Astrocyte (in vitro differentiated cells and primary cell): ENCODE measurements at regions not wholly inside any gene's neighbourhood (a gene's known extent, or its start where the extent isn't known, plus 50 kb on each side); places are given as distances from the start of the nearest gene placed in this dataset.
A peak's percentile ranks its signal among the peaks of the same experiment; 100 is the strongest.

ENCODE experiments used
- DNase-seq: peaks from one replicate; pipeline ENCODE4 v3.0.0-alpha.2; 2010; ENCODE audit warnings: low read depth
- FAIRE-seq: peaks from 2 replicates; lab custom pipeline; 2011; peaks lifted over from hg19 to GRCh38; lab: Jason Lieb, UNC
- H2AFZ ChIP-seq: 2 replicates; pipeline ENCODE4 v1.6.0; 2012; ENCODE audit warnings: low read depth, low read length, inconsistent platforms
- H3K27ac ChIP-seq: 2 replicates; pipeline ENCODE4 v1.5.1; 2011; ENCODE audit warnings: low read depth, low read length, inconsistent platforms
- H3K27me3 ChIP-seq: 2 replicates; pipeline ENCODE4 v1.6.0; 2011; ENCODE audit warnings: low read length, inconsistent platforms; ENCODE audit not compliant: insufficient read depth
- H3K36me3 ChIP-seq: 2 replicates; pipeline ENCODE4 v1.5.1; 2011; ENCODE audit warnings: low read length, inconsistent platforms; ENCODE audit not compliant: insufficient read depth
- H3K4me1 ChIP-seq: 2 replicates; pipeline ENCODE4 v1.5.1; 2011; ENCODE audit warnings: low read length, inconsistent platforms; ENCODE audit not compliant: insufficient read depth
- H3K4me2 ChIP-seq: 2 replicates; pipeline ENCODE4 v1.6.0; 2012; ENCODE audit warnings: low read length, inconsistent platforms
- H3K4me3 ChIP-seq: 2 replicates; pipeline ENCODE4 v1.5.1; 2011; ENCODE audit warnings: low read depth, mild to moderate bottlenecking, low read length, inconsistent platforms; ENCODE audit not compliant: insufficient read depth
- H3K79me2 ChIP-seq: 2 replicates; pipeline ENCODE4 v1.6.0; 2012; ENCODE audit warnings: mild to moderate bottlenecking, low read length, inconsistent platforms; ENCODE audit not compliant: insufficient read depth
- H3K9ac ChIP-seq: 2 replicates; pipeline ENCODE4 v1.6.0; 2012; ENCODE audit warnings: mild to moderate bottlenecking, low read length, inconsistent platforms
- H3K9me3 ChIP-seq: 2 replicates; pipeline ENCODE4 v1.5.1; 2012; ENCODE audit warnings: low read depth, mild to moderate bottlenecking, low read length, inconsistent platforms; ENCODE audit not compliant: insufficient read depth
- H4K20me1 ChIP-seq: 2 replicates; pipeline ENCODE4 v1.6.0; 2012; ENCODE audit warnings: low read length, inconsistent platforms; ENCODE audit not compliant: insufficient read depth
- H3K27ac Mint-ChIP-seq: one replicate; pipeline ENCODE4 v1.8.0; 2021; ENCODE audit warnings: mild to moderate bottlenecking, mixed read lengths; ENCODE audit not compliant: unreplicated experiment
- H3K27me3 Mint-ChIP-seq: one replicate; pipeline ENCODE4 v1.8.0; 2021; ENCODE audit warnings: low read depth, mixed read lengths; ENCODE audit not compliant: unreplicated experiment
- H3K36me3 Mint-ChIP-seq: one replicate; pipeline ENCODE4 v1.8.0; 2021; ENCODE audit warnings: low read depth, mixed read lengths; ENCODE audit not compliant: unreplicated experiment
- H3K4me1 Mint-ChIP-seq: one replicate; pipeline ENCODE4 v1.8.0; 2021; ENCODE audit warnings: low read depth, mixed read lengths; ENCODE audit not compliant: unreplicated experiment
- H3K4me3 Mint-ChIP-seq: one replicate; pipeline ENCODE4 v1.8.0; 2021; ENCODE audit warnings: mild to moderate bottlenecking, moderate library complexity, mixed read lengths; ENCODE audit not compliant: unreplicated experiment
- H3K9me3 Mint-ChIP-seq: one replicate; pipeline ENCODE4 v1.8.0; 2021; ENCODE audit warnings: mild to moderate bottlenecking, mixed read lengths; ENCODE audit not compliant: unreplicated experiment
- EZH2 ChIP-seq: IDR thresholded peaks from 2 replicates; pipeline ENCODE4 v1.6.1; 2012; ENCODE audit warnings: mild to moderate bottlenecking, low read length, inconsistent platforms; ENCODE audit not compliant: insufficient read depth
- TF ChIP-seq, protein P1 (sequence below): IDR thresholded peaks from 2 replicates; pipeline ENCODE4 v1.5.1; 2011; ENCODE audit warnings: low read depth, mild to moderate bottlenecking, inconsistent platforms, low read length, moderate library complexity; ENCODE audit not compliant: insufficient read depth

DNA sequence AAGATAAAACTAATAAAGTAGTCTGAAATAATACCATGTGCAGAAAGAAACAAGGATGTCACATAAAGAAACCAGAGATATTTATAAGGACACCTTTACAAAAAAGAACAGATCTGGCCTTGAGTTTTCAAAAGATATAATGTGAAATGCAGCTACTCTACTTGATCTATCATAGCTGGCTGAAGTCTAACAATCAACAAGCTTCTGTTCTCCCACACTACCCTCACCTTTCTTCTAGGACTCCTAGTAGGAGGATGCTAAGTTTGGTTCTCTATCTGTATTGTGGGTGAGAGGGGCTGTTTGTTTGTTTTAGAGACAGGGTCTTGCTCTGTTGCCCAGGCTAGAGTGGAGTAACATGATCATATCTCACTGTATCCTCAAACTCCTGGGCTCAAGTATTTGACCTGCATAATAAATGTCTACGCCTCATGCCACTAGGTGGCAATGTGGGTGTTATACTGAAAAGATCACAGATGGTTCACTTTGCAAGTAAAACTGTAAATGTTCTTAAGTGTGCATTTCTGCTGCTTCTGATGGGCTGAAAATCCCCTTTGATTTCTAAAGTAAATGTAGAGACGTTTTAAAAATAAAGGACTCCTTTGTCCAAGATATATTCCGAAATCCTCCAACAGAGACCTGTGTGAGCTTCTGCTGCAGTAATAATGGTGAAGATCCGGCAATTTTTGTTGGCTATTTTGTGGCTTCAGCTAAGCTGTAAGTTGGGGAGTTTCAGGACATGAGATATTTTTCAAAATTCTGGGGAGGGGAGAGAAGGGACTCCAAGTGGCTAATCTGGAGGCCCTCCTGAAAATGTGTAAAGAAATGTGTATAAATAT is 269.3 kb downstream of the DAD1 start:
- peaks cover 5% of the 10 kb centered on the region for H3K4me1 Mint-ChIP-seq
- peak; percentile 91 for FAIRE-seq

DNA sequence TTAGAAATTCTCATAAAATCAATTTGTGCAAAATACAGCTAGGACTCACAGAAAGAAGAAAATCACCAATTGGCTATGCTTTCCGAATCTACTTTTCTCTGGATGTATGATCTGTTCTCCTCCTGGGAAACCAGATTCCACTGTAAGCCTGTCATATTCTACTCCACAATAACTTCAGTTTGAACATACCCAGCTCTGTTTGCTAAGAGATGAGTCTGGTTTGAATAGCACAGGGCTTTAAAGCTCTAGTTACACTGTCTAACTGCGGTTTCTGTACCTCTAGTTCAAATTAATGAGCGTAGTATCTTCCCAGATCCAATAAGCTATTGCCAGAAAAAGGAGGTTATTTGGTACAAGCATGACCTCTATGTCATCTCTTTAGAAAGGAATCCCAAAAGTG is 270.1 kb downstream of the DAD1 start:
- peaks cover 8% of the 10 kb centered on the region for H3K27me3 ChIP-seq
- Mint-ChIP-seq H3K27ac (no peak overlapping the region), H3K4me1 (peaks cover 5% of the 10 kb centered on the region), H3K36me3 (no peaks in the 10 kb centered on the region), H3K27me3 (no peaks in the 10 kb centered on the region), H3K9me3 (no peaks in the 10 kb centered on the region), H3K4me3 (no peak overlapping the region)
- no peak overlapping the region for H3K4me3 ChIP-seq
- H3K4me1 ChIP-seq = no peaks in the 10 kb centered on the region
- no peak for DNase-seq
- no peak for TF ChIP-seq EZH2
- TF ChIP-seq, protein P1, sequence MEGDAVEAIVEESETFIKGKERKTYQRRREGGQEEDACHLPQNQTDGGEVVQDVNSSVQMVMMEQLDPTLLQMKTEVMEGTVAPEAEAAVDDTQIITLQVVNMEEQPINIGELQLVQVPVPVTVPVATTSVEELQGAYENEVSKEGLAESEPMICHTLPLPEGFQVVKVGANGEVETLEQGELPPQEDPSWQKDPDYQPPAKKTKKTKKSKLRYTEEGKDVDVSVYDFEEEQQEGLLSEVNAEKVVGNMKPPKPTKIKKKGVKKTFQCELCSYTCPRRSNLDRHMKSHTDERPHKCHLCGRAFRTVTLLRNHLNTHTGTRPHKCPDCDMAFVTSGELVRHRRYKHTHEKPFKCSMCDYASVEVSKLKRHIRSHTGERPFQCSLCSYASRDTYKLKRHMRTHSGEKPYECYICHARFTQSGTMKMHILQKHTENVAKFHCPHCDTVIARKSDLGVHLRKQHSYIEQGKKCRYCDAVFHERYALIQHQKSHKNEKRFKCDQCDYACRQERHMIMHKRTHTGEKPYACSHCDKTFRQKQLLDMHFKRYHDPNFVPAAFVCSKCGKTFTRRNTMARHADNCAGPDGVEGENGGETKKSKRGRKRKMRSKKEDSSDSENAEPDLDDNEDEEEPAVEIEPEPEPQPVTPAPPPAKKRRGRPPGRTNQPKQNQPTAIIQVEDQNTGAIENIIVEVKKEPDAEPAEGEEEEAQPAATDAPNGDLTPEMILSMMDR = no peak
- H2AFZ ChIP-seq = no peak overlapping the region
- no peaks in the 10 kb centered on the region for H3K9me3 ChIP-seq
- no peak overlapping the region for H3K9ac ChIP-seq
- no peak overlapping the region for H3K4me2 ChIP-seq
- no peaks in the 10 kb centered on the region for H3K36me3 ChIP-seq
- no peak for FAIRE-seq
- no peaks in the 10 kb centered on the region for H3K79me2 ChIP-seq
- no peaks in the 10 kb centered on the region for H4K20me1 ChIP-seq
- H3K27ac ChIP-seq = no peak overlapping the region

More for the DNA sequence above, 269.3 kb downstream of the DAD1 start:
- Histone ChIP-seq H3K9me3 (no peaks in the 10 kb centered on the region), H3K79me2 (no peaks in the 10 kb centered on the region), H3K36me3 (no peaks in the 10 kb centered on the region), H3K27me3 (peaks cover 8% of the 10 kb centered on the region), H3K4me2 (no peak overlapping the region), H3K9ac (no peak overlapping the region), H4K20me1 (no peaks in the 10 kb centered on the region), H3K4me1 (no peaks in the 10 kb centered on the region), H3K27ac (no peak overlapping the region), H2AFZ (no peak overlapping the region), H3K4me3 (no peak overlapping the region)
- peak; percentile 23 for DNase-seq
- H3K27me3 Mint-ChIP-seq = no peaks in the 10 kb centered on the region
- H3K36me3 Mint-ChIP-seq = no peaks in the 10 kb centered on the region
- H3K27ac Mint-ChIP-seq = no peak overlapping the region
- no peak for TF ChIP-seq EZH2
- TF ChIP-seq, protein P1 = peak; percentile 79
- no peak overlapping the region for H3K4me3 Mint-ChIP-seq
- no peaks in the 10 kb centered on the region for H3K9me3 Mint-ChIP-seq

DNA sequence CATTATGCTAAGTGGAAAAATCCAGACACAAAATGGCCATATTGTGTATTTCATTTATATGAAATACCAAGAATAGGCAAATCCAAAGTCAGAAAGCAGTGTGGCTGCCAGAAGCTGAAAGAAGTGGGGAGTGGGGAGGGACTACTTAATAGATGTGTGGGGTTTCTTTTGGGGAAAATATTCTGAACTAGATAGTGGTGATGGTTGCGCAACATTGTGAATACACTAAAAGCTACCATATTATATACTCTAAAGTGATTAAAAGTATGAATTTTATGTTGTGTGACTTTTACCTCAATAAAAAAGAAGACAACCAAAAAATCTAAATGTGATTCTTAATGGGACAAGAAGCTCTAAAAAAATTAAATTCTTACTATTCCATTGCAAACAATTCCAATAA is 272.6 kb downstream of the DAD1 start:
- H3K27ac Mint-ChIP-seq = no peak overlapping the region
- TF ChIP-seq, protein P1 = no peak
- no peak for TF ChIP-seq EZH2
- H3K4me2 ChIP-seq = no peak overlapping the region

More for the DNA sequence above, 272.6 kb downstream of the DAD1 start:
- H3K27me3 ChIP-seq = no peaks in the 10 kb centered on the region
- H2AFZ ChIP-seq = no peak overlapping the region
- no peaks in the 10 kb centered on the region for H3K36me3 ChIP-seq
- no peaks in the 10 kb centered on the region for H4K20me1 ChIP-seq
- H3K27me3 Mint-ChIP-seq = peaks cover 4% of the 10 kb centered on the region
- no peaks in the 10 kb centered on the region for H3K9me3 ChIP-seq
- FAIRE-seq = no peak
- H3K9me3 Mint-ChIP-seq = no peaks in the 10 kb centered on the region
- no peaks in the 10 kb centered on the region for H3K79me2 ChIP-seq
- no peak overlapping the region for H3K4me3 ChIP-seq
- no peak for DNase-seq
- no peak overlapping the region for H3K9ac ChIP-seq
- H3K27ac ChIP-seq = no peak overlapping the region
- no peaks in the 10 kb centered on the region for H3K4me1 ChIP-seq
- H3K36me3 Mint-ChIP-seq = no peaks in the 10 kb centered on the region
- no peak overlapping the region for H3K4me3 Mint-ChIP-seq
- no peaks in the 10 kb centered on the region for H3K4me1 Mint-ChIP-seq
